ENCODE measurements at regions not wholly inside any gene's neighbourhood (a gene's known extent, or its start where the extent isn't known, plus 50 kb on each side); places are given as distances from the start of the nearest gene placed in this dataset.

DNA sequence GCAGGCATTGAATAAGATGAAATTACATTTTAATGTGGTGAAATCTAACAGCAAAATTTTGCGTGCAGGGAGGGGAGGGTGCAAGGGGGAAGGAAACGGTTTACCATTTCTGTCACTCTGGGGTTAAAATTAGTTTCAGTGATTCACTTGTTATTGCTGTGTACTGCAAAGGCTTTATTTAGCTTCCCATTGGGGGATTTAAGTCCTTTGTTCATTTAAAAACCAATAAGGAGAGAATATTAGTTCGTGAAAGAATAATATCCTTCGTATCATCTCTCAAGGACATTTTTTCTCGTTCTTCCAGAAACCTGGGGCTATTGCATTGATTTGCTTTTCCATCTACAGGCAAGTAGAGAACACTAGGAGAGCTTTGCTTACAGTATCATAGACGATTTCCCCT lies 667.8 kb upstream of the RGMB start:
- no peak for TF ChIP-seq EZH2 (IDR thresholded peaks at IDR 0.05; ENCODE audit: borderline replicate concordance, low read depth, low read length, poor library complexity, severe bottlenecking)
- TF ChIP-seq, protein P1, sequence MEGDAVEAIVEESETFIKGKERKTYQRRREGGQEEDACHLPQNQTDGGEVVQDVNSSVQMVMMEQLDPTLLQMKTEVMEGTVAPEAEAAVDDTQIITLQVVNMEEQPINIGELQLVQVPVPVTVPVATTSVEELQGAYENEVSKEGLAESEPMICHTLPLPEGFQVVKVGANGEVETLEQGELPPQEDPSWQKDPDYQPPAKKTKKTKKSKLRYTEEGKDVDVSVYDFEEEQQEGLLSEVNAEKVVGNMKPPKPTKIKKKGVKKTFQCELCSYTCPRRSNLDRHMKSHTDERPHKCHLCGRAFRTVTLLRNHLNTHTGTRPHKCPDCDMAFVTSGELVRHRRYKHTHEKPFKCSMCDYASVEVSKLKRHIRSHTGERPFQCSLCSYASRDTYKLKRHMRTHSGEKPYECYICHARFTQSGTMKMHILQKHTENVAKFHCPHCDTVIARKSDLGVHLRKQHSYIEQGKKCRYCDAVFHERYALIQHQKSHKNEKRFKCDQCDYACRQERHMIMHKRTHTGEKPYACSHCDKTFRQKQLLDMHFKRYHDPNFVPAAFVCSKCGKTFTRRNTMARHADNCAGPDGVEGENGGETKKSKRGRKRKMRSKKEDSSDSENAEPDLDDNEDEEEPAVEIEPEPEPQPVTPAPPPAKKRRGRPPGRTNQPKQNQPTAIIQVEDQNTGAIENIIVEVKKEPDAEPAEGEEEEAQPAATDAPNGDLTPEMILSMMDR (conservative IDR thresholded peaks at IDR 0.05; ENCODE audit: low read depth, low read length) = no peak
